A673 (cell line): ENCODE measurements at regions not wholly inside any gene's neighbourhood (a gene's known extent, or its start where the extent isn't known, plus 50 kb on each side); places are given as distances from the start of the nearest gene placed in this dataset.
"Not testable (repeated sequence)": the region's sequence is repeated elsewhere in the genome, so short reads cannot be mapped to it uniquely, and the experiment has no call there.

Experiments
- BruUV-seq: library from RNA; stranded (reverse); fragments of 400-500 nt; replicated peaks from 2 replicates; lab custom pipeline; 2021; lab: Mats Ljungman, UMichigan
- CTCF ChIA-PET: fragments of 300-600 bp; sonication (Branson Sonifier 250); formaldehyde crosslinking; loops from one replicate; lab custom pipeline; 2022; ENCODE audit warnings: antibody characterized with exemption; lab: Charles Lee
- POLR2A ChIA-PET: fragments of 300-600 bp; sonication (Branson Sonifier 250); formaldehyde crosslinking; loops from one replicate; lab custom pipeline; 2022; ENCODE audit warnings: antibody characterized with exemption; ENCODE audit not compliant: low non-redundant PET; lab: Charles Lee
- DNase-seq: peaks from one replicate; pipeline ENCODE4 v3.0.0-alpha.2; 2015; ENCODE audit warnings: low spot score
- H3K27ac ChIP-seq: fragments of 200-600 bp; sonication (generic); 2 replicates; pipeline ENCODE4 v1.5.1; 2016; ENCODE audit warnings: mixed run types, low read depth, mild to moderate bottlenecking, mixed read lengths, antibody characterized with exemption, low read length; ENCODE audit not compliant: poor library complexity, severe bottlenecking
- H3K27me3 ChIP-seq: fragments of 200-600 bp; sonication (generic); replicated peaks from 2 replicates; pipeline ENCODE4 v1.6.1; 2017; ENCODE audit warnings: mixed run types, low read depth, mild to moderate bottlenecking, mixed read lengths, antibody characterized with exemption, low read length; ENCODE audit not compliant: insufficient read depth, poor library complexity
- H3K36me3 ChIP-seq: fragments of 200-600 bp; sonication (generic); 2 replicates; pipeline ENCODE4 v1.6.1; 2016; ENCODE audit warnings: mixed run types, mild to moderate bottlenecking, mixed read lengths, antibody characterized with exemption, low read length; ENCODE audit not compliant: insufficient read depth, poor library complexity, severe bottlenecking
- H3K4me1 ChIP-seq: fragments of 200-600 bp; sonication (generic); 2 replicates; pipeline ENCODE4 v1.6.1; 2017; ENCODE audit warnings: mixed run types, mild to moderate bottlenecking, mixed read lengths, antibody characterized with exemption, low read length; ENCODE audit not compliant: insufficient read depth, poor library complexity, severe bottlenecking
- H3K4me3 ChIP-seq: fragments of 200-600 bp; sonication (generic); 2 replicates; pipeline ENCODE4 v1.5.1; 2016; ENCODE audit warnings: low read depth, mixed run types, mild to moderate bottlenecking, mixed read lengths, low read length; ENCODE audit not compliant: poor library complexity, severe bottlenecking
- H3K9me3 ChIP-seq: fragments of 200-600 bp; sonication (generic); 2 replicates; pipeline ENCODE4 v1.6.1; 2016; ENCODE audit warnings: mixed run types, low read depth, mild to moderate bottlenecking, mixed read lengths, antibody characterized with exemption, low read length; ENCODE audit not compliant: poor library complexity, severe bottlenecking
- EZH2 ChIP-seq: fragments of 200-600 bp; sonication (generic); IDR thresholded peaks from 2 replicates; pipeline ENCODE4 v1.6.1; 2017; ENCODE audit warnings: borderline replicate concordance, low read depth, mild to moderate bottlenecking, mixed read lengths, antibody characterized with exemption, low read length; ENCODE audit not compliant: poor library complexity, severe bottlenecking
- intact Hi-C: fragments of 100-400 bp; cut with micrococcal nuclease; formaldehyde crosslinking; loops from one replicate; pipeline ENCODE4 v1.10.0; 2022; ENCODE audit not compliant: unreplicated experiment
- TF ChIP-seq, protein P1 (sequence below): fragments of 300-800, 200-600 bp; sonication (generic); conservative IDR thresholded peaks from 2 replicates; pipeline ENCODE4 v1.5.1; 2017; ENCODE audit warnings: low read depth, mild to moderate bottlenecking, antibody characterized with exemption, low read length, moderate library complexity, mixed read lengths

DNA sequence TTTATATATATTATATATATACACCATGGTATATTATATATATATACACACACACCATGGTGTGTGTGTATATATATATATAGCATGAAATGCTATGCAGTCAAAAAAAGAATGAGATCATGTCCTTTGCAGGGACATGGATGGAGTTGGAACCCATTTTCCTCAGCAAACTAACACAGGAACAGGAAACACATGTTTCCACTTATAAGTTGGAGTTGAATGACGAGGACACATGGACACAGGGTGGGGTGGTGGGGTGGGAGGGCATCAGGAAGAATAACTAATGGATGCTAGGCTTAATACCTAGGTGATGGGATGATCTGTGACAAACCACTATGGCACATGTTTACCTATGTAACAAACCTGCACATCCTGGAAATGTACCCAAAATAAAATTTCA, 293.6 kb upstream of the NDST3 start:
- H3K9me3 ChIP-seq: no peaks in the 10 kb centered on the region
- POLR2A ChIA-PET: no interaction called here
- no peaks in the 10 kb centered on the region for H3K27me3 ChIP-seq
- peak; percentile 6 for DNase-seq
- H3K4me3 ChIP-seq: no peak overlapping the region
- H3K36me3 ChIP-seq: no peaks in the 10 kb centered on the region
- no TSS peak for BruUV-seq
- CTCF ChIA-PET: no interaction called here
- H3K27ac ChIP-seq: no peak overlapping the region
- H3K4me1 ChIP-seq: no peaks in the 10 kb centered on the region
- TF ChIP-seq, protein P1, sequence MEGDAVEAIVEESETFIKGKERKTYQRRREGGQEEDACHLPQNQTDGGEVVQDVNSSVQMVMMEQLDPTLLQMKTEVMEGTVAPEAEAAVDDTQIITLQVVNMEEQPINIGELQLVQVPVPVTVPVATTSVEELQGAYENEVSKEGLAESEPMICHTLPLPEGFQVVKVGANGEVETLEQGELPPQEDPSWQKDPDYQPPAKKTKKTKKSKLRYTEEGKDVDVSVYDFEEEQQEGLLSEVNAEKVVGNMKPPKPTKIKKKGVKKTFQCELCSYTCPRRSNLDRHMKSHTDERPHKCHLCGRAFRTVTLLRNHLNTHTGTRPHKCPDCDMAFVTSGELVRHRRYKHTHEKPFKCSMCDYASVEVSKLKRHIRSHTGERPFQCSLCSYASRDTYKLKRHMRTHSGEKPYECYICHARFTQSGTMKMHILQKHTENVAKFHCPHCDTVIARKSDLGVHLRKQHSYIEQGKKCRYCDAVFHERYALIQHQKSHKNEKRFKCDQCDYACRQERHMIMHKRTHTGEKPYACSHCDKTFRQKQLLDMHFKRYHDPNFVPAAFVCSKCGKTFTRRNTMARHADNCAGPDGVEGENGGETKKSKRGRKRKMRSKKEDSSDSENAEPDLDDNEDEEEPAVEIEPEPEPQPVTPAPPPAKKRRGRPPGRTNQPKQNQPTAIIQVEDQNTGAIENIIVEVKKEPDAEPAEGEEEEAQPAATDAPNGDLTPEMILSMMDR: no peak
- no peak for TF ChIP-seq EZH2
- intact Hi-C loops: no loop called here

DNA sequence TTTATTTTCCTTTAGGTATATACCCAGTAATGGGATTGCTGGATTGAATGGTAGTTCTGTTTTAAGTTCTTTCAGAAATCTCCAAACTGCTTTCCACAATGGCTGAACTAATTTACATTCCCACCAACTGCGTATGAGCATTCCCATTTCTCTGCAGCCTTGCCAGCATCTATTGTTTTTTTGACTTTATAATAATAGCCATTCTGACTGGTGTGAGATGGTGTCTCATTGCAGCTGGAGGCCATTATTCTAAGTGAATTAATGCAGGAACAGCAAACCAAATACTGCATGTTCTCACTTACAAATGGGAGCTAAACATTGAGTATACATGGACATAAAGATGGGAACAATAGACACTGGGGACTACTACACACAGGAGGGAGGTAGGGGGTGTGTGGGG, 288.9 kb upstream of the NDST3 start:
- intact Hi-C loops: not testable (repeated sequence)

DNA sequence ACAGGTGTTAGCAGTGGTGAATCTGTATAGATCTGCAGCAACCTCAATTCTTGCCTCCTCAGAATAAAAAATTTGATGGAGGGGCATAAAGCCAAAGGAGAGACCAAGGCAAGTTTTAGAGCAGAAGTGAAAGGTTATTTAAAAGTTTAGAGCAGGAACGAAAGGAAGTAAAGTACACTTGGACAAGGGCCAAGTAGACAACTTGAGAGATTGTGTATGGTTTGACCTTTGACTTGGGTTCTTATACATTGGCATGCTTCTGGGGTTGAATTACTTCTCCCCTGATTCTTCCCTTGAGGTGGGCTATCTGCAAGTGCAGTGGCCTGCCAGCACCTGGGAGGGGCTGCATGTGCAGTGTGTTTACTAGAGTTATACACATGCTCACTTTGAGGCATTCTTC, 278.8 kb upstream of the NDST3 start:
- ChIA-PET CTCF (no interaction called here), POLR2A (no interaction called here)
- Histone ChIP-seq H3K9me3 (no peaks in the 10 kb centered on the region), H3K27me3 (no peaks in the 10 kb centered on the region), H3K36me3 (no peaks in the 10 kb centered on the region), H3K4me3 (no peak overlapping the region), H3K27ac (no peak overlapping the region), H3K4me1 (no peaks in the 10 kb centered on the region)
- no TSS peak for BruUV-seq
- no peak for TF ChIP-seq EZH2
- TF ChIP-seq, protein P1: no peak
- intact Hi-C loops: no loop called here
- no peak for DNase-seq

More for the DNA sequence above, 288.9 kb upstream of the NDST3 start:
- DNase-seq, H3K4me3 ChIP-seq, H3K27ac ChIP-seq, H3K27me3 ChIP-seq, POLR2A ChIA-PET, H3K36me3 ChIP-seq, H3K9me3 ChIP-seq, CTCF ChIA-PET, BruUV-seq, H3K4me1 ChIP-seq: not testable (repeated sequence)

DNA sequence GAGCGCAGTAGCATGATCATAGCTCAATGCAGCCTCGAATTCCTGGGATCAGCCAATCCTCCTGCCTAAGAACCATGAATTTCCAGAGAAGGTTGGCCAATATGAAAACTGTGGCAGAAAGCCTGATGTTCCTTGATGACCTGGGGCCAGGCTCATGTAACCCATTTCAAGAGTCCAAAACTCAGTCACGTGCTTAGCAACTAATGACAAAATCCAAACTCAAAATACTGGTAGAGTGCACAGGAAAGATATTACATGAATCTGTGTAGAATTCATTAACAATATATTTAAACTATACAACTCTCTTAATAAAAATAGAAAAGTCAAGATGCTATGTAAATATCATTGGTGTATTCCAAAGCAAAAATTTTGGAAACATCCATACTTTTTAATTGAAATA, 265.7 kb upstream of the NDST3 start:
- intact Hi-C loops: no loop called here
- H3K27ac ChIP-seq: no peak overlapping the region
- DNase-seq: no peak
- BruUV-seq: no TSS peak
- no peaks in the 10 kb centered on the region for H3K9me3 ChIP-seq
- TF ChIP-seq, protein P1: no peak
- no peak for TF ChIP-seq EZH2
- ChIA-PET POLR2A (no interaction called here), CTCF (no interaction called here)
- no peaks in the 10 kb centered on the region for H3K27me3 ChIP-seq
- no peak overlapping the region for H3K4me3 ChIP-seq
- no peaks in the 10 kb centered on the region for H3K36me3 ChIP-seq
- no peaks in the 10 kb centered on the region for H3K4me1 ChIP-seq
